H9 (cell line): ENCODE measurements at regions not wholly inside any gene's neighbourhood (a gene's known extent, or its start where the extent isn't known, plus 50 kb on each side); places are given as distances from the start of the nearest gene placed in this dataset.

Experiments used
- DNase-seq: peaks from one replicate; pipeline ENCODE4 v3.0.0-alpha.2; 2017
- H2AFZ ChIP-seq: one replicate; pipeline ENCODE4 v1.6.1; 2013; ENCODE audit warnings: mild to moderate bottlenecking, low read length, control low read depth, moderate library complexity
- H2AK5ac ChIP-seq: 2 replicates; pipeline ENCODE4 v1.6.1; 2013; ENCODE audit warnings: low read length, control low read depth, mixed read lengths; ENCODE audit not compliant: insufficient read length
- H2BK120ac ChIP-seq: one replicate; pipeline ENCODE4 v1.6.1; 2013; ENCODE audit warnings: low read depth, mild to moderate bottlenecking, low read length, control low read depth, inconsistent platforms; ENCODE audit not compliant: poor library complexity, severe bottlenecking
- H2BK12ac ChIP-seq: 2 replicates; pipeline ENCODE4 v1.6.1; 2013; ENCODE audit warnings: low read length, control low read depth, mixed read lengths, low read depth; ENCODE audit not compliant: insufficient read length
- H2BK15ac ChIP-seq: 2 replicates; pipeline ENCODE4 v1.6.1; 2013; ENCODE audit warnings: low read depth, low read length, control low read depth
- H2BK20ac ChIP-seq: one replicate; pipeline ENCODE4 v1.6.1; 2013; ENCODE audit warnings: low read depth, mild to moderate bottlenecking, low read length, control low read depth, inconsistent platforms; ENCODE audit not compliant: poor library complexity, severe bottlenecking
- H2BK5ac ChIP-seq: 2 replicates; pipeline ENCODE4 v1.6.1; 2013; ENCODE audit warnings: low read length, control low read depth, mixed read lengths; ENCODE audit not compliant: insufficient read length
- H3K14ac ChIP-seq: 2 replicates; pipeline ENCODE4 v1.6.1; 2013; ENCODE audit warnings: low read length, control low read depth; ENCODE audit not compliant: insufficient read depth
- H3K18ac ChIP-seq: 2 replicates; pipeline ENCODE4 v1.6.1; 2013; ENCODE audit warnings: low read depth, mild to moderate bottlenecking, mixed read lengths, low read length, control low read depth; ENCODE audit not compliant: insufficient read length
- H3K23ac ChIP-seq: 2 replicates; pipeline ENCODE4 v1.6.1; 2013; ENCODE audit warnings: low read length, control low read depth, mixed read lengths, low read depth; ENCODE audit not compliant: insufficient read length
- H3K23me2 ChIP-seq: 2 replicates; pipeline ENCODE4 v1.6.1; 2013; ENCODE audit warnings: low read depth, mild to moderate bottlenecking, mixed read lengths, low read length, control low read depth; ENCODE audit not compliant: insufficient read length, poor library complexity, severe bottlenecking
- H3K27ac ChIP-seq: 2 replicates; pipeline ENCODE4 v1.5.1; 2013; ENCODE audit warnings: low read length, control low read depth, mixed read lengths, low read depth; ENCODE audit not compliant: insufficient read length
- H3K27me3 ChIP-seq: 2 replicates; pipeline ENCODE4 v1.6.1; 2013; ENCODE audit warnings: low read length, control low read depth, inconsistent platforms; ENCODE audit not compliant: insufficient read depth
- H3K4ac ChIP-seq: 2 replicates; pipeline ENCODE4 v1.6.1; 2013; ENCODE audit warnings: low read depth, mild to moderate bottlenecking, control low read depth, inconsistent platforms, low read length, moderate library complexity
- H3K4me1 ChIP-seq: 2 replicates; pipeline ENCODE4 v1.6.1; 2013; ENCODE audit warnings: low read length, control low read depth, inconsistent platforms; ENCODE audit not compliant: insufficient read depth
- H3K4me2 ChIP-seq: 2 replicates; pipeline ENCODE4 v1.6.1; 2013; ENCODE audit warnings: low read length, control low read depth, mixed read lengths; ENCODE audit not compliant: insufficient read length, insufficient read depth
- H3K56ac ChIP-seq: 2 replicates; pipeline ENCODE4 v1.6.1; 2013; ENCODE audit warnings: low read depth, mild to moderate bottlenecking, mixed read lengths, low read length, control low read depth; ENCODE audit not compliant: insufficient read length
- H3K79me1 ChIP-seq: 2 replicates; pipeline ENCODE4 v1.6.1; 2013; ENCODE audit warnings: low read depth, mild to moderate bottlenecking, moderate library complexity, low read length, control low read depth, inconsistent platforms; ENCODE audit not compliant: insufficient read depth, poor library complexity, severe bottlenecking
- H3K79me2 ChIP-seq: 2 replicates; pipeline ENCODE4 v1.6.1; 2013; ENCODE audit warnings: low read length, control low read depth, inconsistent platforms; ENCODE audit not compliant: insufficient read depth
- H3K9ac ChIP-seq: 2 replicates; pipeline ENCODE4 v1.6.1; 2013; ENCODE audit warnings: low read length, control low read depth, mixed read lengths; ENCODE audit not compliant: insufficient read length; ENCODE audit errors: extremely low read depth
- H3K9me3 ChIP-seq: one replicate; pipeline ENCODE4 v1.6.1; 2013; ENCODE audit warnings: low read depth, low read length, inconsistent platforms; ENCODE audit not compliant: control insufficient read depth
- H3T11ph ChIP-seq: one replicate; pipeline ENCODE4 v1.6.1; 2013; ENCODE audit warnings: mild to moderate bottlenecking, low read length, control low read depth, inconsistent platforms
- H4K20me1 ChIP-seq: one replicate; pipeline ENCODE4 v1.6.1; 2013; ENCODE audit not compliant: control insufficient read depth, insufficient read length, insufficient read depth
- H4K5ac ChIP-seq: 2 replicates; pipeline ENCODE4 v1.6.1; 2013; ENCODE audit warnings: low read depth, mild to moderate bottlenecking, mixed read lengths, low read length, control low read depth; ENCODE audit not compliant: insufficient read length
- H4K8ac ChIP-seq: replicated peaks from 2 replicates; pipeline ENCODE4 v1.6.1; 2013; ENCODE audit warnings: low read length, control low read depth, mixed read lengths, low read depth; ENCODE audit not compliant: insufficient read length
- H4K91ac ChIP-seq: 2 replicates; pipeline ENCODE4 v1.6.1; 2013; ENCODE audit warnings: low read depth, mild to moderate bottlenecking, moderate library complexity, mixed read lengths, low read length, control low read depth; ENCODE audit not compliant: insufficient read length
- H3K27ac Mint-ChIP-seq, 3 experiments: 2 replicates in 2 of 3; 3 replicates in 1 of 3; pipeline ENCODE4 v1.8.0; 2020 to 2021; ENCODE audit warnings: mixed read lengths in 3 of 3, mild to moderate bottlenecking in 1 of 3, moderate library complexity in 1 of 3
- H3K27me3 Mint-ChIP-seq: 2 replicates; pipeline ENCODE4 v1.8.0; 2021; ENCODE audit warnings: low read depth, mild to moderate bottlenecking, moderate library complexity, mixed read lengths
- H3K36me3 Mint-ChIP-seq, 3 experiments: 2 replicates in 2 of 3; 3 replicates in 1 of 3; pipeline ENCODE4 v1.8.0; 2020 to 2021; ENCODE audit warnings: low read depth in 3 of 3, mixed read lengths in 3 of 3; ENCODE audit not compliant: insufficient read depth in 1 of 3
- H3K4me1 Mint-ChIP-seq, 2 experiments: 2 replicates each; pipeline ENCODE4 v1.8.0; 2020; ENCODE audit warnings: mixed read lengths in 2 of 2
- H3K4me3 Mint-ChIP-seq, 2 experiments: 2 replicates in 1 of 2; 3 replicates in 1 of 2; pipeline ENCODE4 v1.8.0; 2020 to 2021; ENCODE audit warnings: mild to moderate bottlenecking in 2 of 2, mixed read lengths in 2 of 2, moderate library complexity in 1 of 2
- H3K9me3 Mint-ChIP-seq, 2 experiments: 2 replicates in 1 of 2; 3 replicates in 1 of 2; pipeline ENCODE4 v1.8.0; 2020; ENCODE audit warnings: mild to moderate bottlenecking in 2 of 2, mixed read lengths in 2 of 2, moderate library complexity in 1 of 2
- WGBS: extraction: QIAGEN DNeasy Blood & Tissue Kit; methylation state at CpG from one replicate; pipeline ENCODE4 v1.1.7; 2013; ENCODE audit warnings: missing lambda C conversion rate, low lambda C conversion rate, mixed read lengths; ENCODE audit not compliant: insufficient read length; ENCODE audit errors: extremely low coverage; 5-methylcytosine and 5-hydroxymethylcytosine counted together
- TF ChIP-seq, protein P1 (sequence below): fragments of 200-600 bp; sonication (generic); conservative IDR thresholded peaks from 3 replicates; pipeline ENCODE4 v1.8.0; 2021; ENCODE audit warnings: antibody characterized with exemption, mild to moderate bottlenecking

DNA sequence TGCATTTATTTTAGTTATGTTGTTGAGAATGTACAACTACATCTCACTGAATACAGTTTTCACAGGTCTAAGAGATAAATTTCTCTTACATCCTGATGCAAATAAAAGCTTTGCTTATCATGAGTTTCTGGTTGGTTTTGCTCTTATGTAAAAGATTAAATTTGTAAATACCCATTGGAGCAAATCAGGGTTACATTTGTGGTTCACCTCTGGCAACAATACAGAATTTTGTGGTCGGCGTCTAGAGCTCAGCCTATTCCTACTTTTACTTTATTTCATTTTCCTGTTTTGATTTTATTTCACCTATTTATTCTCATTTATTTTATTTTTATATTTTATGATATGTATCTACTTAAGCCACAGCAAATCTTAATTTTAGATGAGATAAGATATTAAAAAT lies 271.9 kb upstream of the MARCKS start:
- Histone ChIP-seq H3K27ac (no peak overlapping the region), H4K91ac (no peak overlapping the region), H2BK12ac (no peak overlapping the region), H3K9ac (no peak overlapping the region), H3K23me2 (no peaks in the 10 kb centered on the region), H3K9me3 (no peaks in the 10 kb centered on the region), H2BK120ac (no peak overlapping the region), H2AFZ (no peak overlapping the region), H3K4ac (no peak overlapping the region), H4K5ac (no peak overlapping the region), H3K4me1 (peaks cover 3% of the 10 kb centered on the region; the same call in 1 of the 2 replicates), H2BK5ac (no peak overlapping the region), H2BK20ac (peak overlapping the region; percentile 75), H3K14ac (no peak overlapping the region), H2AK5ac (no peak overlapping the region), H2BK15ac (no peak overlapping the region), H4K8ac (no peak overlapping the region), H3T11ph (no peak overlapping the region), H3K18ac (no peak overlapping the region), H3K27me3 (no peaks in the 10 kb centered on the region), H4K20me1 (no peaks in the 10 kb centered on the region), H3K79me2 (no peaks in the 10 kb centered on the region), H3K56ac (no peak overlapping the region), H3K79me1 (no peaks in the 10 kb centered on the region), H3K23ac (no peak overlapping the region), H3K4me2 (no peak overlapping the region)
- peaks cover 0 to 5% (median 0%) of the 10 kb centered on the region in 3 experiments; a peak in 1 of 7 replicates for H3K36me3 Mint-ChIP-seq
- no peak overlapping the region for H3K4me3 Mint-ChIP-seq
- H3K27ac Mint-ChIP-seq: no peak overlapping the region
- peaks cover 39 to 40% of the 10 kb centered on the region in 2 experiments for H3K4me1 Mint-ChIP-seq
- H3K27me3 Mint-ChIP-seq: no peaks in the 10 kb centered on the region
- no peaks in the 10 kb centered on the region for H3K9me3 Mint-ChIP-seq
- WGBS: no CpG with 5 or more reads among the region's 2 CpGs
- TF ChIP-seq, protein P1, sequence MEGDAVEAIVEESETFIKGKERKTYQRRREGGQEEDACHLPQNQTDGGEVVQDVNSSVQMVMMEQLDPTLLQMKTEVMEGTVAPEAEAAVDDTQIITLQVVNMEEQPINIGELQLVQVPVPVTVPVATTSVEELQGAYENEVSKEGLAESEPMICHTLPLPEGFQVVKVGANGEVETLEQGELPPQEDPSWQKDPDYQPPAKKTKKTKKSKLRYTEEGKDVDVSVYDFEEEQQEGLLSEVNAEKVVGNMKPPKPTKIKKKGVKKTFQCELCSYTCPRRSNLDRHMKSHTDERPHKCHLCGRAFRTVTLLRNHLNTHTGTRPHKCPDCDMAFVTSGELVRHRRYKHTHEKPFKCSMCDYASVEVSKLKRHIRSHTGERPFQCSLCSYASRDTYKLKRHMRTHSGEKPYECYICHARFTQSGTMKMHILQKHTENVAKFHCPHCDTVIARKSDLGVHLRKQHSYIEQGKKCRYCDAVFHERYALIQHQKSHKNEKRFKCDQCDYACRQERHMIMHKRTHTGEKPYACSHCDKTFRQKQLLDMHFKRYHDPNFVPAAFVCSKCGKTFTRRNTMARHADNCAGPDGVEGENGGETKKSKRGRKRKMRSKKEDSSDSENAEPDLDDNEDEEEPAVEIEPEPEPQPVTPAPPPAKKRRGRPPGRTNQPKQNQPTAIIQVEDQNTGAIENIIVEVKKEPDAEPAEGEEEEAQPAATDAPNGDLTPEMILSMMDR: no peak
- no peak for DNase-seq
